IMR-90 (cell line): ENCODE measurements at regions not wholly inside any gene's neighbourhood (a gene's known extent, or its start where the extent isn't known, plus 50 kb on each side); places are given as distances from the start of the nearest gene placed in this dataset.

Source experiments
- ATAC-seq: fragments of 200-7000 bp; cut with Tn5 transposase; 2 replicates; pipeline ENCODE4 v1.9.1; 2020; ENCODE audit warnings: low read depth, mild to moderate bottlenecking, moderate library complexity
- BruUV-seq: library from RNA; stranded (reverse); fragments of 400-500 nt; replicated peaks from 2 replicates; lab custom pipeline; 2021; lab: Mats Ljungman, UMichigan
- CTCF ChIA-PET: fragments of 300-600 bp; formaldehyde crosslinking; extraction: SDS; loops from one replicate; lab custom pipeline; 2021; ENCODE audit warnings: antibody characterized with exemption; lab: Yijun Ruan, JAX
- POLR2A ChIA-PET: fragments of 300-600 bp; sonication (Branson Sonifier 250); formaldehyde crosslinking; loops from one replicate; lab custom pipeline; 2022; ENCODE audit warnings: antibody characterized with exemption; ENCODE audit not compliant: unreplicated experiment; lab: Charles Lee
- DNase-seq: peaks from one replicate; pipeline ENCODE4 v3.0.0; 2013
- H2AFZ ChIP-seq: replicated peaks from 2 replicates; pipeline ENCODE3; 2013; ENCODE audit warnings: low read length, mild to moderate bottlenecking; ENCODE audit not compliant: poor library complexity
- H2AK5ac ChIP-seq: 2 replicates; pipeline ENCODE4 v1.6.1; 2013; ENCODE audit warnings: low read depth, low read length, inconsistent platforms
- H2AK9ac ChIP-seq: replicated peaks from 2 replicates; pipeline ENCODE3; 2013; ENCODE audit warnings: mild to moderate bottlenecking, low read depth, low read length, moderate library complexity; ENCODE audit not compliant: poor library complexity
- H2BK120ac ChIP-seq: 2 replicates; pipeline ENCODE4 v1.6.1; 2013; ENCODE audit warnings: low read depth, low read length, inconsistent platforms
- H2BK15ac ChIP-seq: 3 replicates; pipeline ENCODE4 v1.6.1; 2013; ENCODE audit warnings: low read depth, low read length, inconsistent platforms
- H2BK20ac ChIP-seq: 2 replicates; pipeline ENCODE4 v1.6.1; 2013; ENCODE audit warnings: low read depth, mild to moderate bottlenecking, inconsistent platforms, low read length, moderate library complexity
- H2BK5ac ChIP-seq: 2 replicates; pipeline ENCODE4 v1.6.1; 2013; ENCODE audit warnings: mild to moderate bottlenecking, low read depth, low read length, inconsistent platforms; ENCODE audit not compliant: poor library complexity, severe bottlenecking
- H3K14ac ChIP-seq: replicated peaks from 2 replicates; pipeline ENCODE4 v1.6.1; 2013; ENCODE audit warnings: low read depth, low read length, inconsistent platforms
- H3K18ac ChIP-seq: 2 replicates; pipeline ENCODE4 v1.6.1; 2013; ENCODE audit warnings: low read depth, low read length, control low read depth
- H3K23ac ChIP-seq: 2 replicates; pipeline ENCODE4 v1.6.1; 2013; ENCODE audit warnings: low read depth, low read length, inconsistent platforms
- H3K27ac ChIP-seq: 2 replicates; pipeline ENCODE4 v1.5.1; 2013; ENCODE audit warnings: mild to moderate bottlenecking, control low read depth, low read length; ENCODE audit not compliant: insufficient read depth
- H3K27me3 ChIP-seq: 2 replicates; pipeline ENCODE4 v1.6.1; 2013; ENCODE audit warnings: low read length; ENCODE audit not compliant: control insufficient read depth, insufficient read depth
- H3K36me3 ChIP-seq: 2 replicates; pipeline ENCODE4 v1.6.1; 2013; ENCODE audit warnings: low read length, mixed read lengths; ENCODE audit not compliant: control insufficient read depth, insufficient read depth
- H3K4ac ChIP-seq: 2 replicates; pipeline ENCODE4 v1.6.1; 2013; ENCODE audit warnings: low read depth, low read length, inconsistent platforms
- H3K4me1 ChIP-seq: 2 replicates; pipeline ENCODE4 v1.6.1; 2013; ENCODE audit warnings: low read length, mixed read lengths; ENCODE audit not compliant: control insufficient read depth, insufficient read depth
- H3K4me2 ChIP-seq: 2 replicates; pipeline ENCODE4 v1.6.1; 2013; ENCODE audit warnings: low read depth, mild to moderate bottlenecking, control low read depth, low read length, moderate library complexity
- H3K4me3 ChIP-seq: 2 replicates; pipeline ENCODE4 v1.5.1; 2013; ENCODE audit warnings: low read depth, mild to moderate bottlenecking, control low read depth, low read length, moderate library complexity; ENCODE audit not compliant: insufficient read depth
- H3K56ac ChIP-seq: 2 replicates; pipeline ENCODE4 v1.6.1; 2013; ENCODE audit warnings: low read length, inconsistent platforms; ENCODE audit not compliant: insufficient read depth; ENCODE audit errors: extremely low read depth
- H3K79me1 ChIP-seq, 2 experiments: 2 replicates each; pipeline ENCODE4 v1.6.1; 2013; ENCODE audit warnings: low read length in 2 of 2, inconsistent platforms in 1 of 2, low read depth in 1 of 2
- H3K9ac ChIP-seq: 2 replicates; pipeline ENCODE4 v1.6.1; 2013; ENCODE audit warnings: low read depth, low read length, control low read depth
- H3K9me1 ChIP-seq: 2 replicates; pipeline ENCODE4 v1.6.1; 2013; ENCODE audit warnings: low read length, inconsistent platforms; ENCODE audit not compliant: insufficient read depth
- H3K9me3 ChIP-seq: 2 replicates; pipeline ENCODE4 v1.6.1; 2013; ENCODE audit warnings: low read length; ENCODE audit not compliant: control insufficient read depth, insufficient read depth
- H4K20me1 ChIP-seq: 2 replicates; pipeline ENCODE4 v1.6.1; 2013; ENCODE audit warnings: low read length, inconsistent platforms; ENCODE audit not compliant: insufficient read depth
- H4K5ac ChIP-seq: 2 replicates; pipeline ENCODE4 v1.6.1; 2013; ENCODE audit warnings: mild to moderate bottlenecking, low read depth, low read length, control low read depth
- H4K8ac ChIP-seq, 2 experiments: 2 replicates each; pipeline ENCODE4 v1.6.1; 2013; ENCODE audit warnings: low read depth in 2 of 2, low read length in 2 of 2, control low read depth in 1 of 2, inconsistent platforms in 1 of 2
- H4K91ac ChIP-seq: 2 replicates; pipeline ENCODE4 v1.6.1; 2013; ENCODE audit warnings: low read depth, low read length, inconsistent platforms; ENCODE audit not compliant: insufficient read depth
- BHLHE40 ChIP-seq: fragments of 150-350 bp; IDR thresholded peaks from 2 replicates; pipeline ENCODE4 v1.6.1; 2016; ENCODE audit warnings: mild to moderate bottlenecking, low read depth, low read length
- CEBPB ChIP-seq: IDR thresholded peaks from 2 replicates; pipeline ENCODE4 v1.6.1; 2012; ENCODE audit warnings: low read depth, low read length, improper control_type of control experiment
- ELK1 ChIP-seq: fragments of 150-350 bp; IDR thresholded peaks from 2 replicates; pipeline ENCODE4 v1.6.1; 2016; ENCODE audit warnings: low read depth, mild to moderate bottlenecking, low read length, moderate library complexity, borderline replicate concordance
- FOS ChIP-seq: fragments of 150-350 bp; IDR thresholded peaks from 2 replicates; pipeline ENCODE4 v1.6.1; 2016; ENCODE audit warnings: low read depth, low read length
- MAFK ChIP-seq: IDR thresholded peaks from 2 replicates; pipeline ENCODE4 v1.6.1; 2012; ENCODE audit warnings: low read depth, low read length, improper control_type of control experiment
- MAZ ChIP-seq: IDR thresholded peaks from 2 replicates; pipeline ENCODE4 v1.6.1; 2012; ENCODE audit warnings: low read depth, mild to moderate bottlenecking, low read length, improper control_type of control experiment, moderate library complexity, borderline replicate concordance
- RFX5 ChIP-seq: IDR thresholded peaks from 2 replicates; pipeline ENCODE4 v1.8.0; 2012; ENCODE audit warnings: low read depth, mild to moderate bottlenecking, low read length, moderate library complexity
- WGBS, 2 experiments: methylation state at CpG; one replicate each; pipeline versions ENCODE4 v1.1.5 to v1.1.7; 2013; ENCODE audit warnings: missing lambda C conversion rate in 2 of 2; ENCODE audit not compliant: insufficient read length in 1 of 2; ENCODE audit errors: extremely low coverage in 2 of 2; 5-methylcytosine and 5-hydroxymethylcytosine counted together
- dilution Hi-C: fragments of 300-500 bp; cut with HindIII; formaldehyde crosslinking; loops from one replicate; pipeline ENCODE4 v1.14.3; 2018; ENCODE audit warnings: low sequenced_read_pairs; ENCODE audit not compliant: unreplicated experiment
- in situ Hi-C: fragments of 300-500 bp; cut with MboI; formaldehyde crosslinking; loops from 3 replicates; pipeline ENCODE4 v1.14.3; 2019; ENCODE audit warnings: low sequenced_read_pairs, inconsistent platforms, mixed read lengths
- intact Hi-C: fragments of 100-400 bp; cut with micrococcal nuclease; formaldehyde crosslinking; loops from 2 replicates; pipeline ENCODE4 v1.10.0; 2022

- Histone ChIP-seq H4K91ac (no peak overlapping the region), H2BK15ac (no peak overlapping the region), H3K36me3 (no peaks in the 10 kb centered on the region), H2BK5ac (no peak overlapping the region), H2AK5ac (no peak overlapping the region), H3K27me3 (no peaks in the 10 kb centered on the region), H4K8ac (no peak overlapping the region), H3K18ac (no peak overlapping the region), H3K4me1 (peaks cover 2% of the 10 kb centered on the region; the same call in 1 of the 2 replicates), H2BK120ac (no peak overlapping the region), H3K23ac (no peak overlapping the region), H3K56ac (no peak overlapping the region), H3K4me3 (no peak overlapping the region), H3K14ac (no peak overlapping the region), H3K9me3 (no peaks in the 10 kb centered on the region), H2BK20ac (no peak overlapping the region), H4K5ac (no peak overlapping the region), H2AK9ac (no peak overlapping the region), H3K4ac (no peak overlapping the region), H4K20me1 (no peaks in the 10 kb centered on the region), H3K79me1 (no peaks in the 10 kb centered on the region), H3K9ac (no peak overlapping the region), H3K9me1 (no peaks in the 10 kb centered on the region), H3K4me2 (no peak overlapping the region), H3K27ac (no peak overlapping the region), H2AFZ (no peak overlapping the region)
- POLR2A ChIA-PET: no interaction called here
- no TSS peak for BruUV-seq
- CTCF ChIA-PET: no interaction called here
- in situ Hi-C loops (no loop called here), dilution Hi-C loops (no loop called here), intact Hi-C loops (no loop called here)
- no peak for ATAC-seq
- no peak for TF ChIP-seq ELK1
- no peak for TF ChIP-seq MAFK
- TF ChIP-seq MAZ: no peak
- TF ChIP-seq BHLHE40: no peak
- TF ChIP-seq FOS: no peak
- TF ChIP-seq RFX5: no peak
- no peak for TF ChIP-seq CEBPB
- no CpG with 5 or more reads among the region's 1 CpG for WGBS, 2 experiments
- DNase-seq: no peak
Measured at GRCh38 chr5:124480022-124480421, 266.4 kb downstream of the ZNF608 start.
